GM12878 (cell line): ENCODE measurements at regions not wholly inside any gene's neighbourhood (a gene's known extent, or its start where the extent isn't known, plus 50 kb on each side); places are given as distances from the start of the nearest gene placed in this dataset.

ENCODE experiments used
- ATAC-seq: fragments of 200-7000 bp; cut with Tn5 transposase; 3 replicates; pipeline ENCODE4 v1.9.1; 2020; ENCODE audit warnings: mild to moderate bottlenecking, moderate library complexity
- BruUV-seq: library from RNA; stranded (reverse); fragments of 400-500 nt; replicated peaks from 2 replicates; lab custom pipeline; 2021; lab: Mats Ljungman, UMichigan
- CTCF ChIA-PET: fragments of 300-600 bp; sonication (Branson Sonifier 250); formaldehyde crosslinking; extraction: SDS; loops from one replicate; lab custom pipeline; 2021; ENCODE audit warnings: inconsistent platforms; lab: Yijun Ruan, JAX
- POLR2A ChIA-PET: fragments of 350-600 bp; formaldehyde crosslinking; extraction: SDS; loops from one replicate; lab custom pipeline; 2021; ENCODE audit warnings: inconsistent platforms; lab: Charles Lee
- RAD21 ChIA-PET: fragments of 300-600 bp; sonication (Branson Sonifier 250); formaldehyde crosslinking; loops from one replicate; lab custom pipeline; 2023; ENCODE audit warnings: antibody characterized with exemption; ENCODE audit not compliant: unreplicated experiment; lab: Charles Lee
- SMC1A ChIA-PET: fragments of 300-600 bp; sonication (Branson Sonifier 250); formaldehyde crosslinking; loops from one replicate; lab custom pipeline; 2023; ENCODE audit not compliant: unreplicated experiment, uncharacterized antibody; lab: Charles Lee
- DNase-seq: peaks from one replicate; pipeline ENCODE4 v3.0.0-alpha.2; 2011; ENCODE audit warnings: low read depth, low spot score
- FAIRE-seq: peaks from 3 replicates; lab custom pipeline; 2011; peaks lifted over from hg19 to GRCh38; lab: Jason Lieb, UNC
- H2AFZ ChIP-seq: 2 replicates; pipeline ENCODE4 v1.6.0; 2011; ENCODE audit warnings: low read depth, low read length, control low read depth; ENCODE audit not compliant: control insufficient read depth
- H3K27ac ChIP-seq: 2 replicates; pipeline ENCODE4 v1.5.1; 2011; ENCODE audit warnings: control low read depth; ENCODE audit not compliant: control insufficient read depth, insufficient read depth
- H3K27me3 ChIP-seq, 2 experiments: replicated peaks in 1 of 2; 2 replicates each; pipeline versions ENCODE4 v1.6.0 to v1.6.1; 2011; ENCODE audit warnings: low read length in 1 of 2; ENCODE audit not compliant: control insufficient read depth in 2 of 2, insufficient read depth in 2 of 2
- H3K36me3 ChIP-seq, 2 experiments: 2 replicates each; pipeline ENCODE4 v1.5.1; 2011; ENCODE audit warnings: low read length in 1 of 2; ENCODE audit not compliant: control insufficient read depth in 2 of 2, insufficient read depth in 2 of 2
- H3K4me1 ChIP-seq: 2 replicates; pipeline ENCODE4 v1.6.1; 2011; ENCODE audit warnings: mild to moderate bottlenecking, low read length, moderate library complexity, mixed read lengths; ENCODE audit not compliant: control insufficient read depth, insufficient read depth
- H3K4me2 ChIP-seq: 2 replicates; pipeline ENCODE4 v1.6.0; 2011; ENCODE audit warnings: control low read depth; ENCODE audit not compliant: control insufficient read depth, insufficient read depth
- H3K4me3 ChIP-seq: fragments of 200-600 bp; sonication (generic); 2 replicates; pipeline ENCODE4 v1.5.1; 2016
- H3K79me2 ChIP-seq: 2 replicates; pipeline ENCODE4 v1.6.0; 2011; ENCODE audit warnings: low read length; ENCODE audit not compliant: control insufficient read depth, insufficient read depth
- H3K9ac ChIP-seq: 2 replicates; pipeline ENCODE4 v1.8.0; 2011; ENCODE audit warnings: low read length, control low read depth, mixed read lengths; ENCODE audit not compliant: control insufficient read depth, insufficient read depth
- H3K9me3 ChIP-seq: replicated peaks from 3 replicates; pipeline ENCODE4 v1.5.1; 2011; ENCODE audit warnings: mild to moderate bottlenecking, low read length; ENCODE audit not compliant: control insufficient read depth, insufficient read depth
- H4K20me1 ChIP-seq: 2 replicates; pipeline ENCODE4 v1.6.0; 2011; ENCODE audit not compliant: control insufficient read depth, insufficient read depth
- CBX5 ChIP-seq: sonication (generic); IDR thresholded peaks from 2 replicates; pipeline ENCODE4 v1.6.1; 2016; ENCODE audit warnings: low read depth, moderate library complexity, mild to moderate bottlenecking, inconsistent platforms
- ESRRA ChIP-seq: IDR thresholded peaks from 2 replicates; pipeline ENCODE4 v1.6.1; 2012; ENCODE audit warnings: mild to moderate bottlenecking, low read length, improper control_type of control experiment
- EZH2 ChIP-seq: IDR thresholded peaks from 2 replicates; pipeline ENCODE4 v1.6.1; 2012; ENCODE audit warnings: low read depth, mild to moderate bottlenecking, control low read depth, inconsistent platforms, low read length, borderline replicate concordance; ENCODE audit not compliant: control insufficient read depth
- FOXK2 ChIP-seq: fragments of 450-650 bp; IDR thresholded peaks from 2 replicates; pipeline ENCODE4 v1.6.1; 2017; ENCODE audit warnings: mild to moderate bottlenecking, moderate library complexity
- GATAD2B ChIP-seq: fragments of 450-650 bp; conservative IDR thresholded peaks from 2 replicates; pipeline ENCODE4 v1.6.1; 2017; ENCODE audit warnings: low read depth, mild to moderate bottlenecking, moderate library complexity
- SMARCA5 ChIP-seq: fragments of 450-650 bp; IDR thresholded peaks from 2 replicates; pipeline ENCODE4 v1.6.1; 2017; ENCODE audit warnings: mild to moderate bottlenecking
- TBL1XR1 ChIP-seq: IDR thresholded peaks from 2 replicates; pipeline ENCODE4 v1.6.1; 2012; ENCODE audit warnings: low read depth, low read length, improper control_type of control experiment
- TCF12 ChIP-seq: IDR thresholded peaks from 2 replicates; pipeline ENCODE4 v1.6.1; 2011; ENCODE audit warnings: low read depth, mild to moderate bottlenecking, low read length
- ZNF24 ChIP-seq: fragments of 450-650 bp; IDR thresholded peaks from 2 replicates; pipeline ENCODE4 v1.6.1; 2017; ENCODE audit warnings: antibody characterized with exemption, mild to moderate bottlenecking
- ZNF622 ChIP-seq: fragments of 450-650 bp; IDR thresholded peaks from 2 replicates; pipeline ENCODE4 v1.6.1; 2017; ENCODE audit warnings: mild to moderate bottlenecking, inconsistent platforms
- WGBS: methylation state at CpG from one replicate; pipeline ENCODE4 v1.1.6; 2016; ENCODE audit warnings: low lambda C conversion rate; ENCODE audit not compliant: insufficient replicate concordance, insufficient coverage; ENCODE audit errors: missing lambda C conversion rate; 5-methylcytosine and 5-hydroxymethylcytosine counted together
- in situ Hi-C: fragments of 300-500 bp; cut with MboI; formaldehyde crosslinking; loops from 9 replicates; pipeline ENCODE4 v1.14.3; 2018; ENCODE audit warnings: mixed read lengths
- intact Hi-C: fragments of 100-400 bp; cut with micrococcal nuclease; formaldehyde crosslinking; loops from one replicate; pipeline ENCODE4 v1.14.2; 2022; ENCODE audit not compliant: unreplicated experiment
- TF ChIP-seq, protein P1 (sequence below): IDR thresholded peaks from 2 replicates; pipeline ENCODE4 v1.6.1; 2011; ENCODE audit warnings: low read depth, mild to moderate bottlenecking, low read length, moderate library complexity, borderline replicate concordance; ENCODE audit errors: extremely low read depth

GRCh38 chr6:45717027-45717426 lies 298.6 kb downstream of the CLIC5 start:
- no peak overlapping the region for H3K4me3 ChIP-seq
- in situ Hi-C loops (loop anchor here (5.0 kb wide), 2 partner anchors 205 to 1060 kb away; no protein-coding TSS in a partner anchor), intact Hi-C loops (loop anchor here (10.0 kb wide), 2 partner anchors 342 to 1122 kb away; partner anchors contain the start of gene SUPT3H)
- H3K9ac ChIP-seq = no peak overlapping the region
- BruUV-seq = no TSS peak
- TF ChIP-seq GATAD2B = no peak
- TF ChIP-seq FOXK2 = no peak
- TF ChIP-seq ZNF24 = no peak
- TF ChIP-seq TCF12 = no peak
- TF ChIP-seq SMARCA5 = no peak
- TF ChIP-seq CBX5 = no peak
- no peak for TF ChIP-seq EZH2
- TF ChIP-seq, protein P1, sequence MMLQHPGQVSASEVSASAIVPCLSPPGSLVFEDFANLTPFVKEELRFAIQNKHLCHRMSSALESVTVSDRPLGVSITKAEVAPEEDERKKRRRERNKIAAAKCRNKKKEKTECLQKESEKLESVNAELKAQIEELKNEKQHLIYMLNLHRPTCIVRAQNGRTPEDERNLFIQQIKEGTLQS = no peak
- TF ChIP-seq ESRRA = no peak
- TF ChIP-seq ZNF622 = no peak
- no peak for TF ChIP-seq TBL1XR1
- ChIA-PET CTCF (interaction anchor here (1.2 to 1.7 kb wide), 3 partner anchors 205 to 1061 kb away, joined by 3 to 5 read pairs (median 4); no protein-coding TSS in a partner anchor), POLR2A (no interaction called here), SMC1A (interaction anchor here (0.7 kb wide), 1 partner anchor 1011 kb away, joined by 3 read pairs; no protein-coding TSS in a partner anchor), RAD21 (no interaction called here)
- H4K20me1 ChIP-seq = no peaks in the 10 kb centered on the region
- H3K4me1 ChIP-seq = peaks cover 5% of the 10 kb centered on the region
- H3K36me3 ChIP-seq = no peaks in the 10 kb centered on the region
- WGBS = 64% methylated on average over 4 of the region's 4 CpGs
- no peaks in the 10 kb centered on the region for H3K27me3 ChIP-seq
- FAIRE-seq (no peak), DNase-seq (no peak), ATAC-seq (no peak)
- no peaks in the 10 kb centered on the region; the same call in 2 of the 3 replicates for H3K9me3 ChIP-seq
- H3K4me2 ChIP-seq = no peak overlapping the region
- no peak overlapping the region for H3K27ac ChIP-seq
- no peak overlapping the region for H2AFZ ChIP-seq
- no peaks in the 10 kb centered on the region for H3K79me2 ChIP-seq
